AG09309 (cell line): ENCODE measurements at regions not wholly inside any gene's neighbourhood (a gene's known extent, or its start where the extent isn't known, plus 50 kb on each side); places are given as distances from the start of the nearest gene placed in this dataset.

Source experiments
- DNase-seq: peaks from one replicate; pipeline ENCODE4 v3.0.0-alpha.2; 2010; ENCODE audit warnings: low read depth
- H3K4me3 ChIP-seq: 2 replicates; pipeline ENCODE4 v1.5.1; 2011; ENCODE audit warnings: mild to moderate bottlenecking, low read depth, low read length, moderate library complexity; ENCODE audit not compliant: control insufficient read depth
- TF ChIP-seq, protein P1 (sequence below): IDR thresholded peaks from 2 replicates; pipeline ENCODE4 v1.5.1; 2011; ENCODE audit warnings: mild to moderate bottlenecking, low read depth, low read length, inconsistent platforms; ENCODE audit not compliant: insufficient read depth, control insufficient read depth; ENCODE audit errors: missing control alignments

DNA sequence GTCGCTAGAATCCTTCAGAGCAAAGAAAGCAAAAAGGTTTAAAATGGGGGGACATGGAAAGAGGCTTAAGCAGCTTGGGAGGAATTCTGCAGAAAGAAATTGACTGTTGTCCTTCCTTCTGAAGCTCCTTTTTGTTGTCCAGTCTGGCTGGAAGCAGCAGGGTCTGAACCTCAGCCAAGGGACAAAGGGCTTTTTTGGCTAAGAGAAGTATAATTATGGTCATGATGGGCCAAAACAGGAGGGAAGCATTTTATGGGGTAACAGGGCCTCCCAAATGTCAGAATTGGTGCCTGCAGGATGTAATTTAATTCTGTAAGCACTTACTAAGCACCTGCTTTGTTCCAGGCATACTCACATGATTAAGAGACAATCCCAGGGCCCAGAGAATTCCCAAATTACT is 74.2 kb upstream of the CPEB2 start:
- TF ChIP-seq, protein P1, sequence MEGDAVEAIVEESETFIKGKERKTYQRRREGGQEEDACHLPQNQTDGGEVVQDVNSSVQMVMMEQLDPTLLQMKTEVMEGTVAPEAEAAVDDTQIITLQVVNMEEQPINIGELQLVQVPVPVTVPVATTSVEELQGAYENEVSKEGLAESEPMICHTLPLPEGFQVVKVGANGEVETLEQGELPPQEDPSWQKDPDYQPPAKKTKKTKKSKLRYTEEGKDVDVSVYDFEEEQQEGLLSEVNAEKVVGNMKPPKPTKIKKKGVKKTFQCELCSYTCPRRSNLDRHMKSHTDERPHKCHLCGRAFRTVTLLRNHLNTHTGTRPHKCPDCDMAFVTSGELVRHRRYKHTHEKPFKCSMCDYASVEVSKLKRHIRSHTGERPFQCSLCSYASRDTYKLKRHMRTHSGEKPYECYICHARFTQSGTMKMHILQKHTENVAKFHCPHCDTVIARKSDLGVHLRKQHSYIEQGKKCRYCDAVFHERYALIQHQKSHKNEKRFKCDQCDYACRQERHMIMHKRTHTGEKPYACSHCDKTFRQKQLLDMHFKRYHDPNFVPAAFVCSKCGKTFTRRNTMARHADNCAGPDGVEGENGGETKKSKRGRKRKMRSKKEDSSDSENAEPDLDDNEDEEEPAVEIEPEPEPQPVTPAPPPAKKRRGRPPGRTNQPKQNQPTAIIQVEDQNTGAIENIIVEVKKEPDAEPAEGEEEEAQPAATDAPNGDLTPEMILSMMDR, result no peak

DNA sequence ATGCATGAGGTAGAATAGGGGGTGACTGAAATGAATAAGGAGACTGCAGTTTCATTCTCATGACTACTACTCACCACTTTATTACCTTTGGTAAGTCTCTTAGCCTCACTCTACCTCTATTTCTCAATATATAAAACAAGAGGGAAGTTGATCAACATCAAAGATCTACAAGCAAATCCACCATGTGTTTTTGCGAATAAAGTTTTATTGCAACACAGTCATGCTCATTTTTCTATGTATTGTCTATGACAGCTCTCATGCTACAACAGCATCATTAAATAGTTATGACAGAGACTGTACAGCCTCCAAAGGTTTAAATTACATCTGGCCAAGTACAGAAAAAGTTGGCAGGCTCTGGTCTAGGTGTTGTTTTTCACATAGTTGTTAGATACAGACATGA is 72.6 kb upstream of the CPEB2 start:
- H3K4me3 ChIP-seq, result no peak overlapping the region
- TF ChIP-seq, protein P1, result no peak
- no peak for DNase-seq

More for the DNA sequence above, 74.2 kb upstream of the CPEB2 start:
- H3K4me3 ChIP-seq, result no peak overlapping the region
- no peak for DNase-seq

DNA sequence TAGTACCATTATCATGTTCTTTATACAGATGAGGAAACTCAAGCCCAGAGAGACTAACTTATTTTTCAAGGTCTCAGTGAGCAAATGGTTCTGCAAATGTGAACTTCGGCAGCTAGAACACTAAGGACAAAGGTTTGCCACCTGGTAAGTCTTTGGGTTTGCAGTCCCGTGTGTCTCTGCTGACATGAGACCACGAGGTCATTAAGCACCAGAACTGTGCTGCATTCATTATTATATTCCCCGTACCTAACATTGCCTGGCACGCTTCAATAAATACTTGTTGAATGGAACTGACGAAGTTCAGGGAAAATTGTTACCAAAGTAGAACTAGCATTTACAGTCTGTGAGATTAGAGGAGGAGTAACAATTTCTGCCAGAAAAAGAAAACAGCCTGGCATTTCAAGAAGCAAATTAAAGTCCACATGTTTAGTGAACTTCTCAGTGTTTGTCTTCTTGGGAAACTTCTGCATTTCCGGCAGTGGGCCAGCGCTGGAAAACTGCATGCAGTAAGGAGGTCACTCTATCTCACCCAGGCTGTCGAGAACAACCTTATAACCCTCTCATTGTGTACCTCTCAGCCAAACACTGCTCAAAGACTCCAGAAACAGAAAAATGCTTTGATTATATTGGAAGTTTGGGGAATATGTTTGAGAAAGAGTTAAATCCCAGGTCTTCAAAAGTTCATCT is 67.4 kb upstream of the CPEB2 start:
- TF ChIP-seq, protein P1, result no peak
- DNase-seq, result no peak
- H3K4me3 ChIP-seq, result no peak overlapping the region

DNA sequence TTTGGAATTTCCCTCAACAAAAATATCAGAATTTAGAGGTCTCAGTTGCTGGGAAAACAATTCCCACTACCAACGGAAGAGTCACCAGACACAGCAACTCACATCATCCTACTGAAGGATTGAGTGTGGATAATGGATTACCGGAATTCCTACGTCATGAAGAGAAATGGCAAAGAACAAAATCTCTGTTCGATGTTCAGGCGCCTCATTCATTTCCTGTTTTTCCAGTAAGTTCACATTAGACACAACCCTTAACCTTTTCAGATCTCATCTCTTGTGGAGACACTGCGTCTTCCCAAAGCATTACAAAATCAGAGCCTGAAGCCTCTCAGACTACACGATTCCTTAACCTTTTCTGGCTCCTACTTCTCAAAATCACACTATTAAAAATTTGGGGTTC is 58.5 kb upstream of the CPEB2 start:
- TF ChIP-seq, protein P1, result no peak
- no peak overlapping the region for H3K4me3 ChIP-seq
- DNase-seq, result no peak

DNA sequence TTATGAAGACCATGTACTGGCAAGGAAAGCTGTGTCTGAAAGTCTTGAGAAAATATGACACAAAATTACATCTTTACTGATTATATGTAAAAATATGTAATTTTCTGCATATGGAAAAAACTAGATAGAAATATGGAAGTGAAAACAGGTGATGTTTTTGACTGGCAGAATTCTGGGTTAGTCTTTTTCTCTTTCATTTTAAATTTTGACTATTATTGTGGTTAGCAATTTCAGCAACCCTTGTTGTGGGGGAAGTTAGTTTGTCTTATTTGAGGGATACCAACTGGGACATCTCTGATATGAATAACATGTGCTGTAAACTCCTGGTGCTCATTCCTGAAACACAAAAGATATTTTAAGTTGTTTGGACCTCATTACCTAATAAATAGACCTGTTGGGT is 49.9 kb upstream of the CPEB2 start:
- H3K4me3 ChIP-seq, result no peak overlapping the region
- DNase-seq, result no peak
- TF ChIP-seq, protein P1, result no peak
